ENCODE measurements at regions not wholly inside any gene's neighbourhood (a gene's known extent, or its start where the extent isn't known, plus 50 kb on each side); places are given as distances from the start of the nearest gene placed in this dataset.
"Not testable (repeated sequence)": the region's sequence is repeated elsewhere in the genome, so short reads cannot be mapped to it uniquely, and the experiment has no call there.

DNA sequence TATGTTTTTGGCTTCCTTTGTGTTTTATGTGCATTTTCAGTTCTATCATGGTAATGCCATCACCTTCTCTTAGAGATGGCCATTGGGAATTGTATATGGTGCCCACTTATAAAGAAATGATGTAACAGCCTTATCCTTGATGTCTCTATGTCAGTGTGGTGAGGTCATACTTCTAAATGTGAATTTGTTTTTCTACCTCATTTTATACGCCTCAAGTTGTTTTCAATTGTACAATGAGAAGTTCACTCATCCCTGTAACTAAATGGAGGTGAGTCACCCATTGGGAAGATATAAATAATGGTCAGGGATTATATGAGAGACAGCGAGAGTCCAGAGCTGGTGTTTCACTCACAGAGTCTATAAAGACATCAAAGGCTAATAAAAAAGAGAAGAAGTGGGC is 402.4 kb downstream of the AGTPBP1 start:
- TF ChIP-seq CTCF (IDR thresholded peaks at IDR 0.05; ENCODE audit: low read depth, low read length): no peak
- DNase-seq (ENCODE audit: extremely low read depth, low read depth): no peak

GRCh38 chr9:85334228-85334627 is 407.5 kb downstream of the AGTPBP1 start:
- no peak for TF ChIP-seq CTCF (IDR thresholded peaks at IDR 0.05; ENCODE audit: low read depth, low read length)
- DNase-seq (ENCODE audit: extremely low read depth, low read depth): no peak

DNA sequence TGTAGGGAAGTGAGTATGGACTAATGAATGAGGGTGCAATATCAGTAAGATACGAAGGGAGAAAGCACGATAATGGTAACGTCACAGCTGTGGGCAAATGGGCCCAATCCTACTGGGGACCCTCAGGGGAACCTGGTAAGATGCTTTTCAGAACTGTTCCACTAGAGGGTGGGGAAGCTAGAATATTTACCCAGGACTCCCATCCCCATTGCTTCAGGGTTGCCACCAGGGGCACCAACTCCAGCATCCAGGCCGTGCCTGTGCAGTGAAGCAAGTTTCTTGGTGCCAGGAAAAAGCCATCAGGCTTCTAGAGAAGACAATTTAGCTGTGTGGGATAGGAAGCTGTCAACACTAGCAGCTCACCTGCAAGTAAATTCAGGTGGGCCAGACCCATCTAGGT is 409.3 kb downstream of the AGTPBP1 start:
- DNase-seq (ENCODE audit: extremely low read depth, low read depth): no peak
- TF ChIP-seq CTCF (IDR thresholded peaks at IDR 0.05; ENCODE audit: low read depth, low read length): peak; percentile 7; the same call in 1 of the 2 replicates

GRCh38 chr9:85331626-85332025 is 410.1 kb downstream of the AGTPBP1 start:
- DNase-seq (ENCODE audit: extremely low read depth, low read depth): no peak
- no peak for TF ChIP-seq CTCF (IDR thresholded peaks at IDR 0.05; ENCODE audit: low read depth, low read length)

- TF ChIP-seq CTCF (IDR thresholded peaks at IDR 0.05; ENCODE audit: low read depth, low read length): no peak
- no peak for DNase-seq (ENCODE audit: extremely low read depth, low read depth)
Observed at GRCh38 chr9:85322592-85322991, 419.2 kb downstream of the AGTPBP1 start.

DNA sequence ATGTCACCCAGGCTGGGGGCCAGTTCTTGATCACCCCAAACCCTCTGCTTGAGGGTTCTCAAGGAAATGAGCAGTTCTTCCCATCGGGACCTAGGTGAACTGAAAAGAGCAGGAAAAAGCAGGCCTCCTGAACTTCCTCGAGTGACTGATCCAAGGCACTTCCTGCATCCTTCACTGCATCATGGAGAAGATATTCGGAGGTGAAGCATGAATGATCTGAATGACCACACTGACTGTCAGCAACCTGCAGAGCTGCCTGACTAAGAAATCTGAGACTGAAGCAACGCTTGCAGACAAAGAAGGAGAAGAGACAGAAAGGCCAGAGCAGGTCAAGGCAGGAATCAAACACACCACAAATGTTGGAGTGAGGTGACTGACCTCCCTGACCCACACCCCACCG is 420.2 kb downstream of the AGTPBP1 start:
- DNase-seq (ENCODE audit: extremely low read depth, low read depth): no peak
- no peak for TF ChIP-seq CTCF (IDR thresholded peaks at IDR 0.05; ENCODE audit: low read depth, low read length)

GRCh38 chr9:85319936-85320656 is 421.7 kb downstream of the AGTPBP1 start:
- DNase-seq (ENCODE audit: extremely low read depth, low read depth): no peak
- TF ChIP-seq CTCF (IDR thresholded peaks at IDR 0.05; ENCODE audit: low read depth, low read length): no peak

DNA sequence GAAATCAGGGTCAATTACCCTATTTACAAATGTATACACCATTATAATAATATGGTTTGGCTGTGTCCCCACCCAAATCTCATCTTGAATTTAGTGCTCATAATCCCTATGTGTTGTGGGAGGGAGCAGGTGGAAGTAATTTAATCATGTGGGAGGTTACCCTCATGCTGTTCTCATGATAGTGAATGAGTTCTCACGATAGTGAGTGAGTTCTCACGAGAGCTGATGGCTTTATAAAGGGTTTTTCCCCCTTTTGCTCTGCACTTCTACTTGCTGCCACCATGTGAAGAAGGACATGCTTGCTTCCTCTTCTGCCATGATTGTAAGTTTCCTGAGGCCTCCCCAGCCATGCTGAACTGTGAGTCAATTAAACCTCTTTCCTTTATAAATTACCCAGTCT is 426.2 kb downstream of the AGTPBP1 start:
- not testable (repeated sequence) for DNase-seq (ENCODE audit: extremely low read depth, low read depth)

All from AG09319 (cell line).